GM21576 (cell line): ENCODE measurements at regions not wholly inside any gene's neighbourhood (a gene's known extent, or its start where the extent isn't known, plus 50 kb on each side); places are given as distances from the start of the nearest gene placed in this dataset.
"Not testable (repeated sequence)": the region's sequence is repeated elsewhere in the genome, so short reads cannot be mapped to it uniquely, and the experiment has no call there.

Source experiments
- ATAC-seq: cut with Tn5 transposase; IDR thresholded peaks from one replicate; pipeline ENCODE4 v1.9.1; 2021; ENCODE audit warnings: mild to moderate bottlenecking, moderate library complexity; ENCODE audit not compliant: unreplicated experiment

- no peak for ATAC-seq
Measured at GRCh38 chr2:51335087-51336058, 303.4 kb upstream of the NRXN1 start.

DNA sequence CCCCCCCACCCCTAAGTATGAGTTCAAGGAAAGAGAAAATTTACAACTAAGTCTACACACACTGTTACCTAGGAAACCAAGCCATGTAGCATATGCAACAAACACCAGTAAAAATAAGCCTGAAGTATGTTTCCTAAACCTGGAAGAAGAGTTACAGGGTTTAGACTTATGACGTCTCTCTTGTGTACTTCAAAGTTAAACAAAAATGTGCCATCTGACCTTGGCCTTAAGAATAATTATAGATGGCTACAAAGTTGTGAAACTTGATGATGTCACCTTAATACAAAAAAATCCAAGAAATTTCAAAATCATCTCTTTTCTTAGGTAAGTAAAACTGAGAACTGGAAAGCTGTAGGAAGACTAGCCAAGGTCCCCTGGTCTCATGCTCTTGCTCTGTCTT, 297.6 kb upstream of the NRXN1 start:
- ATAC-seq: no peak

- ATAC-seq: no peak
Measured at GRCh38 chr2:51324051-51324450, 292.1 kb upstream of the NRXN1 start.

- no peak for ATAC-seq
Measured at GRCh38 chr2:51322613-51323012, 290.7 kb upstream of the NRXN1 start.

DNA sequence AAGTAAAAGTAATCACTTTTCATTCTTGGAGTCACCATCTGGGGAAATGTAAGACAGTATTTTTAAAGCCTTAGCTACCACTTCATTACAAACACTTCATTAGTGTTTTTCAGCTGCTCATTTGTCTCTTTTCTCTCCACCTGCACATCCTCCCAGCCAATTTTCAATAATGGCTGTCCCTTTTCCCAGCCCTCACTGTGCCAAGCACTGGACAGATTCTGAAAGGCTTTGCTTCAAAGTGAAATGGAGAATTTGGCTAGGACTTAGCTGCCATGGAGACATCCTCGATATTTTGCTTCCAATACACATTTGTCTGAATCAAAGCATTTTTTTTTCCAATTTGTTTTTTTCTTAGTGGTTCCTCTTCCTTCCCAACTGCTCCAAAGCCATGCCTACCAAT, 272.4 kb upstream of the NRXN1 start:
- ATAC-seq: no peak

GRCh38 chr2:51301381-51301780, 269.4 kb upstream of the NRXN1 start:
- ATAC-seq: no peak

- no peak for ATAC-seq
Measured at GRCh38 chr2:51299370-51299769, 267.4 kb upstream of the NRXN1 start.

DNA sequence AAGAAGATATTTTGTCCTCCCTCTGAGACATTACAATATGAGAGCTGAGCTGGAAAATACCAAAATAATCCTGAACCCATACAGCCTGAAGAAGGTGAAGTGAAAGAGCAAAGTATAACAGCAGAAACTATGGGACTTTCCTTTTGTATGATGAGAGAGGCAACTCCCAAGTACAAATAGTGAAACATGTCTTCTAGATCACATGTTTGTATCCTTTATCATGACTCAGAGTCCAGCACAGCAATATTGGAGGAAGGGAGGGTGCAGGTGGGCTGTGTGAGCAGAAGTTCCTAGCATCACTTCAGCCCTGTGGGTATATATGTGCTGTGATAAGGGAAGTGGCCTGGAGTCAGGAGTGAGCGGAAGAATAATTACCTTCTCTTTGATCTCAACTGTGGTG, 265.6 kb upstream of the NRXN1 start:
- ATAC-seq: no peak

- ATAC-seq: no peak
Measured at GRCh38 chr2:51293566-51294200, 261.8 kb upstream of the NRXN1 start.

DNA sequence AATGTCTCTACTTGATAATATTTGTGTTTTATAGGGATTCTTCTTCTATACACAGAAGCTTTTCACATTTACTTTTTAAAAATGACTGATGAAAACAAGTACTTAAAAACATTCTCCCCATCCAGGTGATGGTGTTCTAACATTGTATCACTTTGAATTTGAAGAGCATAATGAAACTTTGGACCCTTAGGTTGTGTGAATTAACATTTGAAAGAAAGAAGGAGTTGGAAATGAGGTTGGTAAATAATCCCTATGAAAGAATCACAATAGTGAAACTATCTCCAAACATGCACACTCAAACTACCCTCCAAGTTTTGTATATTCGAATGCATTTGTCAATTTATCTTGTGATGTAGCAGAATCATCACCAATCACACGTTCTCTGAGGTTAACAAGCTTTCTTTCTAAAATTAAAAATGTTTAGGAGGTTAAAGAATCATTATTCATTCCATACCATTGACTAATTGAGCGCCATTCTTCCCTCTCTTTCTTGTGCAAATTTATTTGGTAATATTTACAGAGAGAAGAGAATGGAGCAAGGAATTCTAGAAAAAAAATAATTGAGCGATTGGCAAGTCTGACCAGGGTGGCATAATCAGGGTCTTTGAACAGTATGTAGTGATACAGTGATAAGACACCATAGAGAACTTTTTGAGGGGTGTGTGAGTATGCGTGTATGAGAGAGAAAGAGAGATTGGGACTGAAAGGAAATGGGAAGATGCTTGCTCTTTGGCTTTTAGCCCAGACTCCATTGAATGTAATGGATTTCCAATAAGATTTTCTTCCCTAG, 260.0 kb upstream of the NRXN1 start:
- ATAC-seq: no peak

DNA sequence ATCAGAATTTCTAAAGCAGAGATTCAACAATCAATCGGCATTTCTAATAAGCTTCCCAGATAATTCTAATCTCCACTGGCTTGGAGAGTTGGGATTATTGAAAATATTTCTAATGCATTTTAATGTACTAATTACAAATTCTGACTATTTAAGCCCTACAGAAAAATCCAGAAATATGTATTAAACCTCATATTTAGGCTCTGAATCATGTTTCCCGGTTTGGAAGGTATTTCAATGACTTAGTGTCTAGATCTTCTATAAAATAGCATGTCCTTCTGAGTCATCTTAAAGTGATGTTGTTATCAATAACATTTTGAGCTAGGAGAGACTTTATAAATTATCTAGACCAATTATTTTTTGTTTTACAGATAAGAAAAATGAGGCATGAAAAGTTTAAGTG, 258.8 kb upstream of the NRXN1 start:
- ATAC-seq: no peak

DNA sequence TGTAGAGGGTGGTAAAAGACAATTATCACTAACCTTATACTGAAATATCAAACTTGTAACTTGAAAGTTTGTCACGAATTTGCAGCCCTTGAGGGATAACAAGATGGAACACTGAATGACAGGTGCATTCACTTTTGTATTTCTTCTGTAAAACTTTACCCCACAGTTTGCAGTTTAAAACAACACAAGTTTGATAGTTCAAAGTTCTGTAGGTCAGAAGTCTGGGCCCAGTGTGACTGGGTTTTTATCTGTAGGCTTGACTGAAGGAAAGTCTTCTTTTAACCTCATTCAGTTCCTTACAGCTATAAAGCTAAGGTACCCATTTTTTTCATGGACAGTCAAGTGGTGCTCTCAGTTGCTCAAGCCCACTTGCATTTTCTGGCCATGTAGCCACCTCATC, 257.1 kb upstream of the NRXN1 start:
- ATAC-seq: no peak

DNA sequence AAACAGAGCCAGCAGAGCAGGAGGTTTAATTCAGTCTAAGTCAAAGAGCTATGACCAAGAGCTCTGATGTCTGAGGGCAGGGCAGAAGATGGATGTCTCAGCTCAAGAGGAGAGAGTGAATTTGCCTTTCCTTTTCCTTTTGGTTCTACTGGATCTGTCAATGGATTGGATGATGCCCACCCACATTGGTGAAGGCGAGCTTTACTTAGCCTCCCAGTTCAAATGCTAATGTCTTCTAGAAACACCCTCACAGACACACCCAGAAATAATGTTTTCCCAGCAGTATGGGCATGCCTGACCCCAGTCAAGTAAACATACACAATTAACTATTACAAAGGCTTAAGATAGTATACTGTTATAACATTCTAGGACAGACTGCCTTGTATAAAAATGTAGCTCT, 236.3 kb upstream of the NRXN1 start:
- no peak for ATAC-seq

- ATAC-seq: no peak
Measured at GRCh38 chr2:51265539-51265938, 233.6 kb upstream of the NRXN1 start.

DNA sequence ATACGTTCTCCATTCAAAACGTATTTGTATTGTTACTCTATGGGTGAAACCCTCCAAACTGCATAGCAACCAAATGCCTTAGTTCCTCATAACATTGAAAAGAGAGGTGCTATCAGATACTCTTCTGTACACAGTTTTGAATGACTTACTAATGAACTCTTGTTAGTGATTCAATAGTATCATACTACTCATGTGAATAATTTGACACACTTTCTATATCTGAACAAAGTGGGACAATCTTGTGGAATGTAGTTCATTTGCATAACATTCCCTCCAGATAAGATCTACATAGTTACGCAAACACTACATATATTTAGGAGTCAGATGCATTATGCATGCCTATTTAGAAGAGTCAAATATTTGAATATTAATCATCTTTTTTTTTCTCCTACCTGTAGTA, 232.0 kb upstream of the NRXN1 start:
- ATAC-seq: no peak

DNA sequence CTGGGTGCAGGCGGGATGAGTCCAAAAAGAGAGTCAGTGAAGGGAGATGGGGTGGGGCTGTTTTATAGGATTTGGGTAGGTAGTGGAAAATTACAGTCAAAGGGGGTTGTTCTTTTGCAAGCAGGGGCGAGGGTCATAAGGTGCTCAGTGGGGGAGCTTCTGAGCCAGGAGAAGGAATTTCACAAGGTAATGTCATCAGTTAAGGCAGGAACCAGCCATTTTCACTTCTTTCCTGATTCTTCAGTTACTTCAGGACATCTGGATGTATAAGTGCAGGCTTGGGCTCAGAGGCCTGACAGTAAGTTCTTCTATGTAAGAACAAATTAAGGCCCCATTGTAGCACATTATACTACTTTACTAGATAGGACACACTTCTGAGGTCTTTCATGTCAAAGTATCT, 231.2 kb upstream of the NRXN1 start:
- not testable (repeated sequence) for ATAC-seq

DNA sequence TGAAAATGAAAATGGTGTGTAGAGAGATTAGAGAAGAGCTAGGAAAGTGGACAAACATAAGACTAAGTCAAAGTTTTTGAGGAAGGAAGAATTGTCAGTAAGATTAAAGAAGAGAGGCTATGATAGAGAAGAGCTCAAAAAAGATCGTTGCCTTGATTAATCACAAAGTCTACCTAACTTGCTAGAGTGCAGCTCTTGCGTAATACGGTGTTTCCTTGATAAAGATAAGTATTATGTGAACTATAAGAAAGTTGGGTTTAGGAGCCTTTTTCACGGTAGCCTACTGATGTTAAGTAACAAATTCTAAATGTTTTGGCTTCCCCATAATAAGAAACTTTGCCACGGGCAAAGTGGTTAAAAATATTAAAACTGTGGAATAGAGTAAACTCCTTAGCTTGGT, 226.4 kb upstream of the NRXN1 start:
- ATAC-seq: no peak

- ATAC-seq: no peak
Measured at GRCh38 chr2:51256736-51257135, 224.8 kb upstream of the NRXN1 start.

GRCh38 chr2:51251356-51251755, 219.4 kb upstream of the NRXN1 start:
- ATAC-seq: no peak

- ATAC-seq: no peak
Measured at GRCh38 chr2:51247252-51247805, 215.4 kb upstream of the NRXN1 start.

DNA sequence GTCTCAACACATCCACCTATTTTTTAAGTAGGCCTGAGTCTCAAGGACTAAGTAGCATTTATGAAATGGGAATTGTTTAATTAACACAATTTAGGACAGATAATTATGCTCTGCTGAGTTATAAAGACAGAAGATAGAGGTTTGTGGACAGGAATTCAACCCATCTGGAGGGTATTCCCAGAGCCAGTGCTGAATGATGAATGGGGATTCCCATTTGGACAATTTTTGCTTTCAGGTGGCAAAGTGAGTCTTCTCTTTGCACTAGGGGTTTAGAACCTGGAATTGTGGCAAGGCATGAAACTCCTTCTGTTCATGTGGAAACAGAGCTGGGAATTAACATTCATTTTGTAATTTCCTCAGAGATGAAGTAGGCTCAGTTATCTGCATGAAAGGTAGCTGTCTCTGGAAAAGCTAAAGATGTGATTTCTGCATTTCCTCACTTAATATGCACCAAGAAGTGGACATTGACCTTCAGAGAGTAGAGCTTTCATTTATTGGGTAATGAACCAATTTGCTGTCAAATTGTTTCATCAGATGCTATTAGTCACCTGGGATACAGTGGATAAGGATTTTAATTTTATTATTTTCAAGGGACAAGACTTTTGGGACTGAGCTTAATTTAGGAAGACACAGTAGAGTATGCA, 212.1 kb upstream of the NRXN1 start:
- ATAC-seq: no peak
